Prostate gland (tissue), 2 donors: ENCODE measurements at regions not wholly inside any gene's neighbourhood (a gene's known extent, or its start where the extent isn't known, plus 50 kb on each side); places are given as distances from the start of the nearest gene placed in this dataset.
A peak's percentile ranks its signal among the peaks of the same experiment; 100 is the strongest.

Experiments
- DNase-seq: peaks from one replicate; pipeline ENCODE4 v3.0.0-alpha.2; 2019; ENCODE audit warnings: low spot score
- H3K27ac ChIP-seq, 2 donors: fragments of 200-600 bp; sonication (generic); 2 replicates each; pipeline ENCODE4 v1.5.1; 2017 to 2019
- H3K27me3 ChIP-seq: fragments of 200-600 bp; sonication (generic); replicated peaks from 2 replicates; pipeline ENCODE4 v1.5.1; 2019; ENCODE audit not compliant: insufficient read depth
- H3K36me3 ChIP-seq, 2 donors: fragments of 200-600 bp; sonication (generic); 1 replicate in 1 of 2; 2 replicates in 1 of 2; pipeline versions ENCODE4 v1.5.1 to v1.8.1; 2017 to 2019
- H3K4me1 ChIP-seq: fragments of 200-600 bp; sonication (generic); replicated peaks from 2 replicates; pipeline ENCODE4 v1.5.1; 2019
- H3K4me3 ChIP-seq, 2 donors: fragments of 200-600 bp; sonication (generic); 2 replicates each; pipeline ENCODE4 v1.5.1; 2017 to 2019
- H3K9me3 ChIP-seq: fragments of 200-600 bp; sonication (generic); 2 replicates; pipeline ENCODE4 v1.5.1; 2017
- POLR2A ChIP-seq: fragments of 450-650 bp; IDR thresholded peaks from one replicate; pipeline ENCODE4 v1.6.1; 2016; ENCODE audit warnings: antibody characterized with exemption, mild to moderate bottlenecking
- POLR2AphosphoS5 ChIP-seq: sonication (generic); formaldehyde crosslinking; IDR thresholded peaks from one replicate; pipeline ENCODE4 v1.6.1; 2017; ENCODE audit warnings: antibody characterized with exemption
- WGBS: methylation state at CpG from one replicate; pipeline ENCODE4 v1.1.5; 2018; 5-methylcytosine and 5-hydroxymethylcytosine counted together
- intact Hi-C: fragments of 100-400 bp; cut with DNase I; formaldehyde crosslinking; loops from one replicate; pipeline ENCODE4 v1.14.2; 2022
- microRNA-seq: library from miRNA; unstranded; fragments of <30 nt; microRNA quantifications from one replicate; pipeline ENCODE4, GENCODE V29; 2016
- small RNA-seq, 2 donors: library from RNA; depleted of rRNA; stranded (forward); fragments of <200 nt; gene quantifications; one replicate each; pipeline ENCODE3, GENCODE V24; 2016
- TF ChIP-seq, protein P1 (sequence below), 4 experiments: fragments of 200-600 bp in 2 of 4; fragments of 450-650 bp in 2 of 4; sonication (generic) in 2 of 4; IDR thresholded peaks; 1 replicate in 3 of 4; 2 replicates in 1 of 4; pipeline ENCODE4 v1.5.1; 2016 to 2019; ENCODE audit warnings: antibody characterized with exemption in 4 of 4, mild to moderate bottlenecking in 2 of 4, moderate library complexity in 2 of 4

DNA sequence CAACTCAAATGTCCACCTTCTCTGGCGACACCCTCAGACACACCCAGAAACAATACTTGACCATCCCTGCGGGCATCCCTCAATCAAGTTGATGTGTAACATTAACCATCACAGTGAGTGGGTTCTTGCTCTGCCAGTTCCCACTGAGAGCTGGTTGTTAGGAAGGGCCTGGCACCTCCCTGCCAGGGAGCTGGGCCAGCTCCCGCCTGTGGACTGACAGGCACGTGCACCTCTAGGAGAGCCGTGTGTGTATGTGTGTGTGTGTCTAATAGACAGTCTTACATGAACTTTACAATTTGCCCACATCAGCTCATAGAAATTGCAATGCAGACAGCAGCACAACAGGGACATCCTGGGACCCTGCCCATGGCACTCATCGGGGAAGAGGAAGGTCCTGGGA lies 298.7 kb downstream of the SHANK2 start:
- 61% methylated on average over 6 of the region's 6 CpGs for WGBS
- Histone ChIP-seq H3K27ac (no peak overlapping the region), H3K4me3 (no peak overlapping the region), H3K36me3 (no peaks in the 10 kb centered on the region), H3K4me1 (no peaks in the 10 kb centered on the region), H3K9me3 (no peaks in the 10 kb centered on the region), H3K27me3 (no peaks in the 10 kb centered on the region)
- intact Hi-C loops, result no loop called here
- TF ChIP-seq POLR2A (no peak), POLR2AphosphoS5 (no peak)
- TF ChIP-seq, protein P1, sequence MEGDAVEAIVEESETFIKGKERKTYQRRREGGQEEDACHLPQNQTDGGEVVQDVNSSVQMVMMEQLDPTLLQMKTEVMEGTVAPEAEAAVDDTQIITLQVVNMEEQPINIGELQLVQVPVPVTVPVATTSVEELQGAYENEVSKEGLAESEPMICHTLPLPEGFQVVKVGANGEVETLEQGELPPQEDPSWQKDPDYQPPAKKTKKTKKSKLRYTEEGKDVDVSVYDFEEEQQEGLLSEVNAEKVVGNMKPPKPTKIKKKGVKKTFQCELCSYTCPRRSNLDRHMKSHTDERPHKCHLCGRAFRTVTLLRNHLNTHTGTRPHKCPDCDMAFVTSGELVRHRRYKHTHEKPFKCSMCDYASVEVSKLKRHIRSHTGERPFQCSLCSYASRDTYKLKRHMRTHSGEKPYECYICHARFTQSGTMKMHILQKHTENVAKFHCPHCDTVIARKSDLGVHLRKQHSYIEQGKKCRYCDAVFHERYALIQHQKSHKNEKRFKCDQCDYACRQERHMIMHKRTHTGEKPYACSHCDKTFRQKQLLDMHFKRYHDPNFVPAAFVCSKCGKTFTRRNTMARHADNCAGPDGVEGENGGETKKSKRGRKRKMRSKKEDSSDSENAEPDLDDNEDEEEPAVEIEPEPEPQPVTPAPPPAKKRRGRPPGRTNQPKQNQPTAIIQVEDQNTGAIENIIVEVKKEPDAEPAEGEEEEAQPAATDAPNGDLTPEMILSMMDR (IDR thresholded peaks at IDR 0.05), result no peak
- DNase-seq, result no peak

DNA sequence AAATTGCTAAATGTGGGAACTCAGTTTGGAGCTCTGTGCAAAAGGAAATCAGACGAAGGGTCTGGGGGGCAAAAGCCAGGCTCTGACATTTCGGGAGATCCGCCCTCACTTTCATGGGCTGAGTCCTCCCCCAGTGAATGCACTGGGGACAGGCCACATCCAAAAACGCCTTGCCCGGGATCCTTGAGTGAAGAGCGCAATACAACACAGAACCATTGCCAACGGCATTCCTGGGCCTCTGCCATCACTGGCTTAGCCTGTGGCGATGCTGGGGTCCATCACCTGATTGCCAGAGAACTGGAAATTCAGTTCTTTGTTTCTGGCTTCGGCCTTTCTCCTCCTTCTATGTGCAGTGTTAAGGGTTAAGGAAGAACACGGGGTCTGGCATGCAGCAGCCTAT lies 297.9 kb downstream of the SHANK2 start:
- no peak overlapping the region for H3K4me3 ChIP-seq
- intact Hi-C loops, result no loop called here
- no peaks in the 10 kb centered on the region for H3K27me3 ChIP-seq
- 78% methylated on average over 10 of the region's 10 CpGs for WGBS
- no peak for DNase-seq
- TF ChIP-seq, protein P1 (IDR thresholded peaks at IDR 0.05), result no peak
- TF ChIP-seq POLR2A, result no peak
- no peak for TF ChIP-seq POLR2AphosphoS5
- no peak overlapping the region for H3K27ac ChIP-seq
- no peaks in the 10 kb centered on the region for H3K4me1 ChIP-seq
- H3K9me3 ChIP-seq, result no peaks in the 10 kb centered on the region
- no peaks in the 10 kb centered on the region for H3K36me3 ChIP-seq

Small RNAs in the stretch of these regions (microRNA-seq; reads per million reads assigned to microRNA genes)
- 0.92 reads per million, percentile 7 among the genes with 10 or more reads in this experiment for gene MIR3664

Small RNAs in the stretch of these regions (small RNA-seq; reads per million reads assigned to genes)
- gene MIR3664 (0 reads per million in 2 donors), gene RF00019 (0 reads per million in 2 donors)
